ENCODE measurements at regions not wholly inside any gene's neighbourhood (a gene's known extent, or its start where the extent isn't known, plus 50 kb on each side); places are given as distances from the start of the nearest gene placed in this dataset.
"Not testable (repeated sequence)": the region's sequence is repeated elsewhere in the genome, so short reads cannot be mapped to it uniquely, and the experiment has no call there.

DNA sequence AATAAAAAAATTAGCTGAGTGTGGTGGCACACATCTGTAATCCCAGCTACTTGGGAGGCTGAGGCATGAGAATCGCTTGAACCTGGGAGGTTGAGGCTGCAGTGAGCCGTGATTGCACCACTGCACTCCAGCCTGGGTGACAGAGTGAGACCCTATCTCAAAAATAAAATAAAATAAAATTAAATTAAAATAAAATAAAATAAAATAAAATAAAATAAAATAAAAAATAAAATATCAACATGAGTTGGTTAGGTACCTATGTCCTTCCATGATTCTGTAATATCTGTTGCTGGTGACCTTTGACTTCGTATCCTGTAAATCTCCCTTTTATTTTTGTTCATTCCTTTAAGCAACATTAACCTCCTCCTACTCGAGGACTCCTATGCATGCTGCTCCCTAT lies 59.6 kb downstream of the TANC2 start:
- TF ChIP-seq ZNF274 (IDR thresholded peaks at IDR 0.05; ENCODE audit: low read depth, low read length); YY1 (IDR thresholded peaks at IDR 0.05; ENCODE audit: insufficient read depth, insufficient read length); SUZ12 (IDR thresholded peaks at IDR 0.05; ENCODE audit: extremely low read depth, insufficient read depth, insufficient read length): not testable (repeated sequence)

Measured in NT2/D1 (cell line).